NCI-H226 (cell line): ENCODE measurements at regions not wholly inside any gene's neighbourhood (a gene's known extent, or its start where the extent isn't known, plus 50 kb on each side); places are given as distances from the start of the nearest gene placed in this dataset.

ENCODE experiments used
- DNase-seq: peaks from one replicate; pipeline ENCODE4 v3.0.0-alpha.2; 2015

GRCh38 chr14:35222872-35223466 is 69.2 kb upstream of the PSMA6 start:
- DNase-seq = no peak

- DNase-seq = no peak
Measured at GRCh38 chr14:35223927-35224326, 68.3 kb upstream of the PSMA6 start.

GRCh38 chr14:35224615-35225014 is 67.6 kb upstream of the PSMA6 start:
- no peak for DNase-seq

- DNase-seq = no peak
Measured at GRCh38 chr14:35229084-35229791, 62.9 kb upstream of the PSMA6 start.

GRCh38 chr14:35229792-35230089 is 62.4 kb upstream of the PSMA6 start:
- no peak for DNase-seq

- no peak for DNase-seq
Measured at GRCh38 chr14:35231207-35231760, 60.9 kb upstream of the PSMA6 start.

GRCh38 chr14:35234012-35234805 is 58.0 kb upstream of the PSMA6 start:
- DNase-seq = no peak

GRCh38 chr14:35235840-35236239 is 56.3 kb upstream of the PSMA6 start:
- no peak for DNase-seq

GRCh38 chr14:35236806-35237205 is 55.4 kb upstream of the PSMA6 start:
- no peak for DNase-seq

GRCh38 chr14:35240231-35240630 is 52.0 kb upstream of the PSMA6 start:
- no peak for DNase-seq
